Kidney epithelial cell (primary cell): ENCODE measurements at regions not wholly inside any gene's neighbourhood (a gene's known extent, or its start where the extent isn't known, plus 50 kb on each side); places are given as distances from the start of the nearest gene placed in this dataset.
"Not testable (repeated sequence)": the region's sequence is repeated elsewhere in the genome, so short reads cannot be mapped to it uniquely, and the experiment has no call there.

ENCODE experiments used
- DNase-seq: peaks from one replicate; pipeline ENCODE4 v3.0.0-alpha.2; 2010; ENCODE audit warnings: low read depth
- H3K27me3 ChIP-seq: 2 replicates; pipeline ENCODE4 v1.6.0; 2011; ENCODE audit warnings: low read length; ENCODE audit not compliant: control insufficient read depth, insufficient read depth
- H3K36me3 ChIP-seq: 2 replicates; pipeline ENCODE4 v1.5.1; 2011; ENCODE audit warnings: low read length; ENCODE audit not compliant: control insufficient read depth, insufficient read depth
- H3K4me3 ChIP-seq: 2 replicates; pipeline ENCODE4 v1.5.1; 2011; ENCODE audit warnings: low read depth, mild to moderate bottlenecking, control low read depth, low read length
- TF ChIP-seq, protein P1 (sequence below): IDR thresholded peaks from 2 replicates; pipeline ENCODE4 v1.5.1; 2011; ENCODE audit warnings: mild to moderate bottlenecking, moderate library complexity, low read length, control low read depth, inconsistent platforms; ENCODE audit not compliant: insufficient read depth, poor library complexity, severe bottlenecking

DNA sequence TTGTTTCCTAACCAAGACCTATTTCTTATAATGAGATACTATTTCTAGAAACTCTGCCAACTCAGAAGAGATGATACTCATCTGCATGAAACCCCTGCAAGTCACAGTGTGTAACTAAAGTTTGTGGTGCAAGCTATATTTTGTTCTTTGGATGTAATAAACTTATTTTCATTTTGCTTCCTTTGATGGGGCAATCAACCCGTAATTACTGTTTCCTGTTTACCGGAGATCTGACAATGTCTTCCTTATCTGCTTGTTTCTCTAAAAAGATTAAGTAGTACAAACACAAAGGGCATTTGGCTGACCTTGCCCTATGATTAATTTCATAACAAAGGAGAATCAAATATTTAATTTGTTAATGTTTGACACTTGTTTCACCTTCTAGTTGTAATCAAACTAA, 846.6 kb upstream of the ANO3 start:
- Histone ChIP-seq H3K36me3 (no peaks in the 10 kb centered on the region), H3K4me3 (no peak overlapping the region)
- DNase-seq, result no peak

DNA sequence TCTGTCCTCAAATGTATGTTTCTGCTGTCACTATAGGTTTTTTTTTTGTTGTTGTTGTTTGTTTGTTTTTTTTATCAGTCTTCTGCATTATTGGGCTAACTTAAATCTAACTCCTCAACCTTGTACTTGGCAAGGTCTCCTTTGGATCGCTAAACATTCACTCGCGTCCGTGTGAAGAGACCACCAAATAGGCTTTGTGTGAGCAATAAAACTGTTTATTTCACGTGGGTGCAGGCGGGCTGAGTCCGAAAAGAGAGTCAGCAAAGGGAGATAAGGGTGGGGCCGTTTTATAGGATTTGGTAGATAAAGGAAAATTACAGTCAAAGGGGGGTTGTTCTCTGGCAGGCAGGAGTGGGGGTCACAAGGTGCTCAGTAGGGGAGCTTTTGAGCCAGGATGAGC, 845.6 kb upstream of the ANO3 start:
- H3K27me3 ChIP-seq, DNase-seq, H3K36me3 ChIP-seq, H3K4me3 ChIP-seq: not testable (repeated sequence)

More for the DNA sequence above, 846.6 kb upstream of the ANO3 start:
- no peaks in the 10 kb centered on the region for H3K27me3 ChIP-seq
- TF ChIP-seq, protein P1, sequence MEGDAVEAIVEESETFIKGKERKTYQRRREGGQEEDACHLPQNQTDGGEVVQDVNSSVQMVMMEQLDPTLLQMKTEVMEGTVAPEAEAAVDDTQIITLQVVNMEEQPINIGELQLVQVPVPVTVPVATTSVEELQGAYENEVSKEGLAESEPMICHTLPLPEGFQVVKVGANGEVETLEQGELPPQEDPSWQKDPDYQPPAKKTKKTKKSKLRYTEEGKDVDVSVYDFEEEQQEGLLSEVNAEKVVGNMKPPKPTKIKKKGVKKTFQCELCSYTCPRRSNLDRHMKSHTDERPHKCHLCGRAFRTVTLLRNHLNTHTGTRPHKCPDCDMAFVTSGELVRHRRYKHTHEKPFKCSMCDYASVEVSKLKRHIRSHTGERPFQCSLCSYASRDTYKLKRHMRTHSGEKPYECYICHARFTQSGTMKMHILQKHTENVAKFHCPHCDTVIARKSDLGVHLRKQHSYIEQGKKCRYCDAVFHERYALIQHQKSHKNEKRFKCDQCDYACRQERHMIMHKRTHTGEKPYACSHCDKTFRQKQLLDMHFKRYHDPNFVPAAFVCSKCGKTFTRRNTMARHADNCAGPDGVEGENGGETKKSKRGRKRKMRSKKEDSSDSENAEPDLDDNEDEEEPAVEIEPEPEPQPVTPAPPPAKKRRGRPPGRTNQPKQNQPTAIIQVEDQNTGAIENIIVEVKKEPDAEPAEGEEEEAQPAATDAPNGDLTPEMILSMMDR, result no peak

- not testable (repeated sequence) for H3K27me3 ChIP-seq, H3K36me3 ChIP-seq, H3K4me3 ChIP-seq, DNase-seq
These were observed 843.8 kb upstream of the ANO3 start for GRCh38 chr11:25488176-25488575.

DNA sequence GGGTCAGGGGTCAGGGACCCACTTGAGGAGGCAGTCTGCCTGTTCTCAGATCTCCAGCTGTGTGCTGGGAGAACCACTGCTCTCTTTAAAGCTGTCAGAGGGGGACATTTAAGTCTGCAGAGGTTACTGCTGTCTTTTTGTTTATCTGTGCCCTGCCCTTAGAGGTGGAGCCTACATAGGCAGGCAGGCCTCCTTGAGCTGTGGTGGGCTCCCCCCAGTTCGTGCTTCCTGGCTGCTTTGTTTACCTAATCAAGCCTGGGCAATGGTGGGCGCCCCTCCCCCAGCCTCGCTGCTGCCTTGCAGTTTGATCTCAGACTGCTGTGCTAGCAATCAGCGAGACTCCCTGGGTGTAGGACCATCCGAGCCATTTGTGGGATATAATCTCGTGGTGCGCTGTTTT, 830.5 kb upstream of the ANO3 start:
- not testable (repeated sequence) for DNase-seq, H3K27me3 ChIP-seq, H3K36me3 ChIP-seq, H3K4me3 ChIP-seq

GRCh38 chr11:25515576-25515975, 816.4 kb upstream of the ANO3 start:
- no peaks in the 10 kb centered on the region for H3K27me3 ChIP-seq
- DNase-seq, result no peak
- H3K36me3 ChIP-seq, result no peaks in the 10 kb centered on the region
- no peak overlapping the region for H3K4me3 ChIP-seq
- TF ChIP-seq, protein P1, result no peak

GRCh38 chr11:25520459-25520858, 811.5 kb upstream of the ANO3 start:
- no peak for DNase-seq
- TF ChIP-seq, protein P1, result no peak
- H3K36me3 ChIP-seq, result no peaks in the 10 kb centered on the region
- H3K27me3 ChIP-seq, result no peaks in the 10 kb centered on the region
- no peak overlapping the region for H3K4me3 ChIP-seq

DNA sequence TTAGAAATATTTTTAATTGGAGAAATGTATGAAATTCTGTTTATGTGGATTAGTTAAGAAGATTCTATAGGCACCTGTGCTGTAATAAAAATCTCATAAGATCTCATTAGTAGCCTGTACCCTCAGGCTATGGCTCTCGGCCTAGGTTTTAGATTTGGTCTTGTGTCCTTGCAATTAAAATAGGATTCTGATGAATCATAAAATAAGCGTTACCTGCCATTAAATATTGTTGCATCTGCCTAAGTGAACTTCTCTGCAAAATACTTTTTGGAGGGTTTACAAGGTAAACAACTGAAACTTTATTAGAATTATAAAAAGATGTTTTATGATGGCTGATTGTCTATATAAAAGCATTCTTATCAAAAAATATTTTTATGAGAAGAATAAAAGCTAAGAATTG, 804.1 kb upstream of the ANO3 start:
- no peak overlapping the region for H3K4me3 ChIP-seq
- DNase-seq, result no peak
- no peaks in the 10 kb centered on the region for H3K27me3 ChIP-seq
- H3K36me3 ChIP-seq, result no peaks in the 10 kb centered on the region
- TF ChIP-seq, protein P1, result no peak
